Gastrocnemius medialis (tissue), 4 donors: ENCODE measurements at regions not wholly inside any gene's neighbourhood (a gene's known extent, or its start where the extent isn't known, plus 50 kb on each side); places are given as distances from the start of the nearest gene placed in this dataset.

Source experiments
- ATAC-seq, 2 donors: fragments of 150-250 bp; one replicate each; pipeline ENCODE4 v1.9.1; 2016
- DNase-seq, 2 donors: peaks; one replicate each; pipeline ENCODE4 v3.0.0-alpha.2; 2019
- H3K27ac ChIP-seq, 4 donors: fragments of 200-600 bp; sonication (generic); 1 replicate in 1 of 4; 2 replicates in 3 of 4; pipeline ENCODE4 v1.5.1; 2016 to 2018; ENCODE audit warnings: mild to moderate bottlenecking in 2 of 4, moderate library complexity in 1 of 4
- H3K27me3 ChIP-seq, 3 donors: fragments of 200-600 bp; sonication (generic) in 2 of 3; 1 replicate in 1 of 3; 2 replicates in 2 of 3; pipeline versions ENCODE4 v1.5.1 to v1.6.0; 2016 to 2019; ENCODE audit warnings: mild to moderate bottlenecking in 1 of 3, moderate library complexity in 1 of 3
- H3K36me3 ChIP-seq, 2 donors: fragments of 200-600 bp; sonication (generic) in 1 of 2; one replicate each; pipeline ENCODE4 v1.5.1; 2017 to 2018
- H3K4me1 ChIP-seq, 2 donors: fragments of 200-600 bp; sonication (generic) in 1 of 2; one replicate each; pipeline ENCODE4 v1.5.1; 2016 to 2017; ENCODE audit warnings: mild to moderate bottlenecking in 2 of 2
- H3K4me3 ChIP-seq, 4 donors: fragments of 200-600 bp; sonication (generic) in 3 of 4; 1 replicate in 1 of 4; 2 replicates in 3 of 4; pipeline ENCODE4 v1.5.1; 2016 to 2019; ENCODE audit warnings: mild to moderate bottlenecking in 2 of 4
- H3K9me3 ChIP-seq, 3 donors: fragments of 200-600 bp; sonication (generic) in 2 of 3; 1 replicate in 1 of 3; 2 replicates in 2 of 3; pipeline ENCODE4 v1.5.1; 2016 to 2019
- CTCF ChIP-seq, 5 experiments: fragments of 450-650 bp in 3 of 5; fragments of 200-600 bp in 2 of 5; sonication (generic) in 2 of 5; IDR thresholded peaks in 4 of 5; conservative IDR thresholded peaks in 1 of 5; 1 replicate in 4 of 5; 2 replicates in 1 of 5; pipeline ENCODE4 v1.5.1; 2016 to 2019; ENCODE audit warnings: antibody characterized with exemption in 5 of 5, mild to moderate bottlenecking in 3 of 5, moderate library complexity in 3 of 5
- POLR2A ChIP-seq, 2 donors: fragments of 450-650 bp; IDR thresholded peaks; one replicate each; pipeline ENCODE4 v1.6.1; 2017; ENCODE audit warnings: antibody characterized with exemption in 2 of 2, mild to moderate bottlenecking in 2 of 2, moderate library complexity in 2 of 2
- in situ Hi-C, 4 donors: fragments of 200-750 bp; cut with MboI; loops; one replicate each; pipeline versions ENCODE4 v1.15.0 to v1.8.0; 2017; ENCODE audit warnings: low sequenced_read_pairs in 4 of 4
- intact Hi-C: fragments of 100-400 bp; cut with DNase I; formaldehyde crosslinking; loops from one replicate; pipeline ENCODE4 v1.15.1; 2023; ENCODE audit warnings: low total_unique reads

- Histone ChIP-seq H3K4me1 (no peaks in the 10 kb centered on the region), H3K27ac (no peak overlapping the region), H3K9me3 (no peaks in the 10 kb centered on the region), H3K4me3 (no peak overlapping the region), H3K27me3 (no peaks in the 10 kb centered on the region), H3K36me3 (no peaks in the 10 kb centered on the region)
- no peak for DNase-seq
- in situ Hi-C loops = no loop called here
- TF ChIP-seq CTCF (IDR thresholded peaks at IDR 0.05 in 4 of 5, conservative IDR thresholded peaks at IDR 0.05 in 1 of 5) (no peak), POLR2A (IDR thresholded peaks at IDR 0.05) (no peak)
- ATAC-seq = no peak
- intact Hi-C loops = no loop called here
These were observed 155.0 kb downstream of the POSTN start for GRCh38 chr13:37443538-37443937.

- DNase-seq (no peak), ATAC-seq (no peak)
- Histone ChIP-seq H3K36me3 (no peaks in the 10 kb centered on the region), H3K9me3 (no peaks in the 10 kb centered on the region), H3K4me1 (no peaks in the 10 kb centered on the region), H3K27ac (no peak overlapping the region), H3K27me3 (no peaks in the 10 kb centered on the region), H3K4me3 (no peak overlapping the region)
- in situ Hi-C loops = no loop called here
- TF ChIP-seq POLR2A (IDR thresholded peaks at IDR 0.05) (no peak), CTCF (IDR thresholded peaks at IDR 0.05 in 4 of 5, conservative IDR thresholded peaks at IDR 0.05 in 1 of 5) (no peak)
- intact Hi-C loops = no loop called here
These were observed 155.6 kb downstream of the POSTN start for GRCh38 chr13:37442996-37443395.

- H3K36me3 ChIP-seq = no peaks in the 10 kb centered on the region
- DNase-seq (no peak), ATAC-seq (no peak)
- intact Hi-C loops (no loop called here), in situ Hi-C loops (no loop called here)
- H3K4me1 ChIP-seq = no peaks in the 10 kb centered on the region
- H3K27ac ChIP-seq = no peak overlapping the region
- no peaks in the 10 kb centered on the region for H3K27me3 ChIP-seq
- no peaks in the 10 kb centered on the region for H3K9me3 ChIP-seq
- no peak overlapping the region for H3K4me3 ChIP-seq
- TF ChIP-seq CTCF (IDR thresholded peaks at IDR 0.05 in 4 of 5, conservative IDR thresholded peaks at IDR 0.05 in 1 of 5) = no peak
- TF ChIP-seq POLR2A (IDR thresholded peaks at IDR 0.05) = no peak
These were observed 162.7 kb downstream of the POSTN start for GRCh38 chr13:37435881-37436280.

- ATAC-seq (no peak), DNase-seq (no peak)
- intact Hi-C loops (no loop called here), in situ Hi-C loops (no loop called here)
- H3K9me3 ChIP-seq = no peaks in the 10 kb centered on the region
- H3K27me3 ChIP-seq = no peaks in the 10 kb centered on the region
- no peak overlapping the region for H3K4me3 ChIP-seq
- H3K36me3 ChIP-seq = no peaks in the 10 kb centered on the region
- H3K4me1 ChIP-seq = no peaks in the 10 kb centered on the region
- TF ChIP-seq POLR2A (IDR thresholded peaks at IDR 0.05) (no peak), CTCF (IDR thresholded peaks at IDR 0.05 in 4 of 5, conservative IDR thresholded peaks at IDR 0.05 in 1 of 5) (no peak)
- no peak overlapping the region for H3K27ac ChIP-seq
These were observed 165.5 kb downstream of the POSTN start for GRCh38 chr13:37433086-37433485.

GRCh38 chr13:37429976-37430375 lies 168.6 kb downstream of the POSTN start:
- no peaks in the 10 kb centered on the region for H3K27me3 ChIP-seq
- H3K27ac ChIP-seq = no peak overlapping the region
- TF ChIP-seq POLR2A (IDR thresholded peaks at IDR 0.05) = no peak
- no peak for TF ChIP-seq CTCF (IDR thresholded peaks at IDR 0.05 in 4 of 5, conservative IDR thresholded peaks at IDR 0.05 in 1 of 5)
- H3K36me3 ChIP-seq = no peaks in the 10 kb centered on the region
- intact Hi-C loops = no loop called here
- H3K4me1 ChIP-seq = no peaks in the 10 kb centered on the region
- no peak for DNase-seq
- no peak overlapping the region for H3K4me3 ChIP-seq
- H3K9me3 ChIP-seq = no peaks in the 10 kb centered on the region
- in situ Hi-C loops = no loop called here
- ATAC-seq = no peak
